Natural killer cell (primary cell): ENCODE measurements at regions not wholly inside any gene's neighbourhood (a gene's known extent, or its start where the extent isn't known, plus 50 kb on each side); places are given as distances from the start of the nearest gene placed in this dataset.

Source experiments
- ATAC-seq, 3 donors: fragments of 150-1000 bp in 2 of 3; fragments of 200-7000 bp in 1 of 3; cut with Tn5 transposase; 1 replicate in 1 of 3; 2 replicates in 2 of 3; pipeline ENCODE4 v1.10.0; 2021; ENCODE audit warnings: mild to moderate bottlenecking in 2 of 3, moderate library complexity in 2 of 3
- DNase-seq, 2 donors: peaks; one replicate each; pipeline versions ENCODE4 v3.0.0 to v3.0.0-alpha.2; 2013 to 2021; ENCODE audit warnings: mixed read lengths in 1 of 2
- H3K27ac ChIP-seq: one replicate; pipeline ENCODE4 v1.5.1; 2013; ENCODE audit warnings: mild to moderate bottlenecking, low read length
- H3K27me3 ChIP-seq: one replicate; pipeline ENCODE4 v1.6.1; 2013; ENCODE audit warnings: low read length; ENCODE audit not compliant: control insufficient read depth, insufficient read depth
- H3K36me3 ChIP-seq: one replicate; pipeline ENCODE4 v1.6.1; 2013; ENCODE audit warnings: low read length; ENCODE audit not compliant: control insufficient read depth, insufficient read depth
- H3K4me1 ChIP-seq: one replicate; pipeline ENCODE4 v1.6.1; 2013; ENCODE audit warnings: low read length; ENCODE audit not compliant: control insufficient read depth, insufficient read depth
- H3K4me3 ChIP-seq: one replicate; pipeline ENCODE4 v1.5.1; 2013; ENCODE audit warnings: low read length
- H3K9me3 ChIP-seq: one replicate; pipeline ENCODE4 v1.6.1; 2013; ENCODE audit warnings: low read length; ENCODE audit not compliant: control insufficient read depth, insufficient read depth
- H3K27ac Mint-ChIP-seq, 2 donors: one replicate each; pipeline ENCODE4 v1.8.0; 2022; ENCODE audit warnings: mild to moderate bottlenecking in 2 of 2, mixed read lengths in 2 of 2, moderate library complexity in 1 of 2
- H3K27me3 Mint-ChIP-seq, 2 donors: one replicate each; pipeline ENCODE4 v1.8.0; 2022; ENCODE audit warnings: low read depth in 2 of 2, mixed read lengths in 2 of 2
- H3K36me3 Mint-ChIP-seq: one replicate; pipeline ENCODE4 v1.8.0; 2022; ENCODE audit warnings: mixed read lengths
- H3K4me1 Mint-ChIP-seq, 2 donors: one replicate each; pipeline ENCODE4 v1.8.0; 2022; ENCODE audit warnings: mixed read lengths in 2 of 2
- H3K4me3 Mint-ChIP-seq: one replicate; pipeline ENCODE4 v1.8.0; 2022; ENCODE audit warnings: mild to moderate bottlenecking, moderate library complexity, mixed read lengths
- H3K9me3 Mint-ChIP-seq, 2 donors: one replicate each; pipeline ENCODE4 v1.8.0; 2022; ENCODE audit warnings: mixed read lengths in 2 of 2
- CTCF ChIP-seq: fragments of 200-600 bp; IDR thresholded peaks from one replicate; pipeline ENCODE4 v1.8.0; 2022; ENCODE audit warnings: antibody characterized with exemption
- WGBS: methylation state at CpG from one replicate; pipeline ENCODE4 v1.1.7; 2013; ENCODE audit warnings: missing lambda C conversion rate; ENCODE audit not compliant: insufficient coverage; 5-methylcytosine and 5-hydroxymethylcytosine counted together
- intact Hi-C: fragments of 100-400 bp; cut with micrococcal nuclease; formaldehyde crosslinking; loops from one replicate; pipeline ENCODE4 v1.14.2; 2022

- no peak overlapping the region for H3K27ac Mint-ChIP-seq
- 91% methylated on average over 3 of the region's 4 CpGs for WGBS
- peaks cover 8 to 13% of the 10 kb centered on the region in 2 donors for H3K9me3 Mint-ChIP-seq
- ATAC-seq (no peak), DNase-seq (no peak)
- intact Hi-C loops = no loop called here
- Histone ChIP-seq H3K27me3 (no peaks in the 10 kb centered on the region), H3K27ac (no peak overlapping the region), H3K4me3 (no peak overlapping the region), H3K4me1 (no peaks in the 10 kb centered on the region), H3K36me3 (no peaks in the 10 kb centered on the region), H3K9me3 (no peaks in the 10 kb centered on the region)
- no peak for TF ChIP-seq CTCF
- no peak overlapping the region for H3K4me3 Mint-ChIP-seq
- no peaks in the 10 kb centered on the region for H3K4me1 Mint-ChIP-seq
- H3K36me3 Mint-ChIP-seq = no peaks in the 10 kb centered on the region
- no peaks in the 10 kb centered on the region for H3K27me3 Mint-ChIP-seq
Measured at GRCh38 chr12:88753066-88753465, 172.8 kb upstream of the KITLG start.

- TF ChIP-seq CTCF = no peak
- H3K9me3 Mint-ChIP-seq = peaks cover 7 to 13% of the 10 kb centered on the region in 2 donors
- WGBS = 70% methylated on average over 2 of the region's 3 CpGs
- no peak for DNase-seq
- Histone ChIP-seq H3K36me3 (no peaks in the 10 kb centered on the region), H3K9me3 (no peaks in the 10 kb centered on the region), H3K27ac (no peak overlapping the region), H3K27me3 (no peaks in the 10 kb centered on the region), H3K4me1 (no peaks in the 10 kb centered on the region), H3K4me3 (no peak overlapping the region)
- no peak for ATAC-seq
- H3K36me3 Mint-ChIP-seq = no peaks in the 10 kb centered on the region
- no peaks in the 10 kb centered on the region for H3K4me1 Mint-ChIP-seq
- no peak overlapping the region for H3K4me3 Mint-ChIP-seq
- H3K27me3 Mint-ChIP-seq = no peaks in the 10 kb centered on the region
- intact Hi-C loops = no loop called here
- H3K27ac Mint-ChIP-seq = no peak overlapping the region
Measured at GRCh38 chr12:88752183-88752582, 171.9 kb upstream of the KITLG start.

GRCh38 chr12:88750867-88751543, 170.7 kb upstream of the KITLG start:
- WGBS = 75% methylated on average over 1 of the region's 1 CpG
- intact Hi-C loops = no loop called here
- no peak overlapping the region for H3K27ac ChIP-seq
- Mint-ChIP-seq H3K27ac (no peak overlapping the region), H3K27me3 (no peaks in the 10 kb centered on the region), H3K4me3 (no peak overlapping the region), H3K9me3 (peaks cover 5 to 10% of the 10 kb centered on the region in 2 donors), H3K36me3 (no peaks in the 10 kb centered on the region), H3K4me1 (no peaks in the 10 kb centered on the region)
- ATAC-seq (no peak), DNase-seq (no peak)
- H3K4me1 ChIP-seq = no peaks in the 10 kb centered on the region
- TF ChIP-seq CTCF = no peak
- H3K9me3 ChIP-seq = no peaks in the 10 kb centered on the region
- no peaks in the 10 kb centered on the region for H3K36me3 ChIP-seq
- no peak overlapping the region for H3K4me3 ChIP-seq
- H3K27me3 ChIP-seq = no peaks in the 10 kb centered on the region

- TF ChIP-seq CTCF = no peak
- DNase-seq (no peak), ATAC-seq (no peak)
- no peak overlapping the region for H3K27ac ChIP-seq
- intact Hi-C loops = no loop called here
- H3K4me1 ChIP-seq = no peaks in the 10 kb centered on the region
- Mint-ChIP-seq H3K27me3 (no peaks in the 10 kb centered on the region), H3K36me3 (no peaks in the 10 kb centered on the region), H3K4me1 (no peaks in the 10 kb centered on the region), H3K9me3 (peaks cover 6% of the 10 kb centered on the region in 2 donors), H3K27ac (no peak overlapping the region), H3K4me3 (no peak overlapping the region)
- no peaks in the 10 kb centered on the region for H3K9me3 ChIP-seq
- H3K27me3 ChIP-seq = no peaks in the 10 kb centered on the region
- no peak overlapping the region for H3K4me3 ChIP-seq
- no peaks in the 10 kb centered on the region for H3K36me3 ChIP-seq
Measured at GRCh38 chr12:88746386-88746785, 166.1 kb upstream of the KITLG start.
